ENCODE measurements at regions not wholly inside any gene's neighbourhood (a gene's known extent, or its start where the extent isn't known, plus 50 kb on each side); places are given as distances from the start of the nearest gene placed in this dataset.
"Not testable (repeated sequence)": the region's sequence is repeated elsewhere in the genome, so short reads cannot be mapped to it uniquely, and the experiment has no call there.

GRCh38 chr2:235105821-235106359 is 154.1 kb downstream of the SH3BP4 start:
- DNase-seq (ENCODE audit: low read depth in 2 of 2) = peak in 1 of 2 donors; percentile 17

- peak; percentile 51 to 77 for DNase-seq (ENCODE audit: low read depth in 2 of 2)
Measured at GRCh38 chr2:235106874-235107639, 155.2 kb downstream of the SH3BP4 start.

- DNase-seq (ENCODE audit: low read depth in 2 of 2) = no peak
Measured at GRCh38 chr2:235107640-235107951, 155.8 kb downstream of the SH3BP4 start.

GRCh38 chr2:235109561-235109960 is 157.7 kb downstream of the SH3BP4 start:
- DNase-seq (ENCODE audit: low read depth in 2 of 2) = not testable (repeated sequence)

GRCh38 chr2:235112365-235112764 is 160.5 kb downstream of the SH3BP4 start:
- no peak for DNase-seq (ENCODE audit: low read depth in 2 of 2)

GRCh38 chr2:235113854-235114253 is 162.0 kb downstream of the SH3BP4 start:
- DNase-seq (ENCODE audit: low read depth in 2 of 2) = no peak

GRCh38 chr2:235114286-235114685 is 162.5 kb downstream of the SH3BP4 start:
- no peak for DNase-seq (ENCODE audit: low read depth in 2 of 2)

- no peak for DNase-seq (ENCODE audit: low read depth in 2 of 2)
Measured at GRCh38 chr2:235115521-235115920, 163.7 kb downstream of the SH3BP4 start.

GRCh38 chr2:235116885-235117492 is 165.2 kb downstream of the SH3BP4 start:
- peak; percentile 25 to 46 for DNase-seq (ENCODE audit: low read depth in 2 of 2)

GRCh38 chr2:235126768-235127167 is 175.0 kb downstream of the SH3BP4 start:
- DNase-seq (ENCODE audit: low read depth in 2 of 2) = no peak

- no peak for DNase-seq (ENCODE audit: low read depth in 2 of 2)
Measured at GRCh38 chr2:235127931-235128330, 176.1 kb downstream of the SH3BP4 start.

- DNase-seq (ENCODE audit: low read depth in 2 of 2) = no peak
Measured at GRCh38 chr2:235129850-235130249, 178.0 kb downstream of the SH3BP4 start.

- DNase-seq (ENCODE audit: low read depth in 2 of 2) = no peak
Measured at GRCh38 chr2:235131334-235132305, 179.8 kb downstream of the SH3BP4 start.

GRCh38 chr2:235132651-235133050 is 180.8 kb downstream of the SH3BP4 start:
- DNase-seq (ENCODE audit: low read depth in 2 of 2) = no peak

- no peak for DNase-seq (ENCODE audit: low read depth in 2 of 2)
Measured at GRCh38 chr2:235133837-235134236, 182.0 kb downstream of the SH3BP4 start.

- no peak for DNase-seq (ENCODE audit: low read depth in 2 of 2)
Measured at GRCh38 chr2:235134420-235134819, 182.6 kb downstream of the SH3BP4 start.

- no peak for DNase-seq (ENCODE audit: low read depth in 2 of 2)
Measured at GRCh38 chr2:235135195-235135965, 183.6 kb downstream of the SH3BP4 start.

- DNase-seq (ENCODE audit: low read depth in 2 of 2) = peak; percentile 72 to 80
Measured at GRCh38 chr2:235135990-235136561, 184.3 kb downstream of the SH3BP4 start.

- DNase-seq (ENCODE audit: low read depth in 2 of 2) = no peak
Measured at GRCh38 chr2:235138339-235138738, 186.5 kb downstream of the SH3BP4 start.

GRCh38 chr2:235139956-235140800 is 188.4 kb downstream of the SH3BP4 start:
- no peak for DNase-seq (ENCODE audit: low read depth in 2 of 2)

Measured in dermis microvascular lymphatic vessel endothelial cell (primary cell).